H1 (cell line): ENCODE measurements at regions not wholly inside any gene's neighbourhood (a gene's known extent, or its start where the extent isn't known, plus 50 kb on each side); places are given as distances from the start of the nearest gene placed in this dataset.

Experiments used
- CTCF ChIA-PET: fragments of 300-600 bp; sonication (Branson Sonifier 250); formaldehyde crosslinking; loops from one replicate; lab custom pipeline; 2021; ENCODE audit not compliant: partially characterized antibody; lab: Charles Lee
- POLR2A ChIA-PET: fragments of 300-600 bp; sonication (Branson Sonifier 250); formaldehyde crosslinking; loops from one replicate; lab custom pipeline; 2021; ENCODE audit warnings: inconsistent platforms; ENCODE audit not compliant: partially characterized antibody; lab: Charles Lee
- DNase-seq, 2 experiments: peaks; one replicate each; pipeline versions ENCODE4 v3.0.0 to v3.0.0-alpha.2; 2010 to 2022; ENCODE audit warnings: low spot score in 2 of 2, low read depth in 1 of 2, mixed read lengths in 1 of 2
- FAIRE-seq: peaks from 2 replicates; lab custom pipeline; 2011; peaks lifted over from hg19 to GRCh38; lab: Jason Lieb, UNC
- H2AFZ ChIP-seq: 2 replicates; pipeline ENCODE4 v1.8.1; 2012; ENCODE audit warnings: low read length, inconsistent platforms
- H2AK5ac ChIP-seq: 2 replicates; pipeline ENCODE4 v1.6.1; 2013; ENCODE audit warnings: low read depth, low read length
- H2BK120ac ChIP-seq: replicated peaks from 2 replicates; pipeline ENCODE3; 2013; ENCODE audit warnings: low read depth, low read length, inconsistent platforms
- H2BK12ac ChIP-seq: 2 replicates; pipeline ENCODE4 v1.6.1; 2013; ENCODE audit warnings: low read depth, low read length
- H2BK15ac ChIP-seq: 2 replicates; pipeline ENCODE4 v1.6.1; 2013; ENCODE audit warnings: low read length
- H2BK20ac ChIP-seq: 2 replicates; pipeline ENCODE4 v1.6.1; 2013; ENCODE audit warnings: low read length
- H2BK5ac ChIP-seq: 2 replicates; pipeline ENCODE4 v1.6.1; 2013; ENCODE audit warnings: low read depth, low read length
- H3K14ac ChIP-seq: 2 replicates; pipeline ENCODE4 v1.6.1; 2013; ENCODE audit warnings: inconsistent platforms; ENCODE audit not compliant: insufficient read length
- H3K18ac ChIP-seq: 2 replicates; pipeline ENCODE4 v1.6.1; 2013; ENCODE audit warnings: low read length; ENCODE audit errors: extremely low read depth
- H3K23ac ChIP-seq: 2 replicates; pipeline ENCODE4 v1.6.1; 2013; ENCODE audit warnings: inconsistent platforms; ENCODE audit not compliant: insufficient read length
- H3K23me2 ChIP-seq: 2 replicates; pipeline ENCODE4 v1.6.1; 2013; ENCODE audit warnings: low read depth, low read length
- H3K27ac ChIP-seq: 2 replicates; pipeline ENCODE4 v1.6.1; 2011; ENCODE audit warnings: low read depth, low read length, inconsistent platforms
- H3K27me3 ChIP-seq, 4 experiments: replicated peaks in 1 of 4; 1 replicate in 1 of 4; 2 replicates in 3 of 4; pipeline versions ENCODE4 v1.6.1 to v1.8.1; 2011 to 2013; ENCODE audit warnings: low read length in 3 of 4, mild to moderate bottlenecking in 3 of 4, inconsistent platforms in 2 of 4, mixed read lengths in 2 of 4, moderate library complexity in 1 of 4; ENCODE audit not compliant: control insufficient read depth in 3 of 4, insufficient read depth in 3 of 4; ENCODE audit errors: extremely low read depth in 1 of 4
- H3K36me3 ChIP-seq, 4 experiments: 2 replicates each; pipeline versions ENCODE4 v1.6.1 to v1.8.1; 2011 to 2013; ENCODE audit warnings: mild to moderate bottlenecking in 4 of 4, low read length in 3 of 4, moderate library complexity in 2 of 4, control low read depth in 1 of 4, inconsistent platforms in 1 of 4; ENCODE audit not compliant: insufficient read depth in 4 of 4, control insufficient read depth in 2 of 4
- H3K4ac ChIP-seq: replicated peaks from 2 replicates; pipeline ENCODE3; 2013; ENCODE audit warnings: low read length, low read depth, mixed read lengths, inconsistent platforms; ENCODE audit not compliant: insufficient read length
- H3K4me1 ChIP-seq, 4 experiments: replicated peaks in 1 of 4; 1 replicate in 1 of 4; 2 replicates in 3 of 4; pipeline versions ENCODE4 v1.6.1 to v1.8.1; 2011 to 2013; ENCODE audit warnings: low read length in 3 of 4, inconsistent platforms in 2 of 4, mixed read lengths in 1 of 4; ENCODE audit not compliant: insufficient read depth in 4 of 4, control insufficient read depth in 3 of 4
- H3K4me2 ChIP-seq, 2 experiments: 2 replicates each; pipeline versions ENCODE4 v1.6.1 to v1.8.1; 2011 to 2013; ENCODE audit warnings: low read depth in 2 of 2, low read length in 2 of 2, control low read depth in 1 of 2, inconsistent platforms in 1 of 2, mild to moderate bottlenecking in 1 of 2; ENCODE audit not compliant: insufficient read depth in 1 of 2
- H3K4me3 ChIP-seq, 4 experiments: fragments of 200-600, 300-600 bp in 1 of 4; sonication (generic), shearing (Covaris generic), sonication (Bioruptor Twin) in 1 of 4; 2 replicates each; pipeline versions ENCODE4 v1.5.1 to v1.8.1; 2011 to 2016; ENCODE audit warnings: low read length in 4 of 4, low read depth in 3 of 4, control low read depth in 2 of 4, inconsistent platforms in 2 of 4, mild to moderate bottlenecking in 2 of 4, mixed read lengths in 1 of 4, moderate library complexity in 1 of 4; ENCODE audit not compliant: insufficient read depth in 2 of 4; ENCODE audit errors: extremely low read depth in 1 of 4
- H3K56ac ChIP-seq: replicated peaks from 2 replicates; pipeline ENCODE3; 2013; ENCODE audit warnings: low read depth, mild to moderate bottlenecking, mixed read lengths, low read length, inconsistent platforms; ENCODE audit not compliant: insufficient read length
- H3K79me1 ChIP-seq: 2 replicates; pipeline ENCODE4 v1.6.1; 2013; ENCODE audit warnings: low read depth, low read length, control low read depth
- H3K79me2 ChIP-seq, 2 experiments: 2 replicates each; pipeline versions ENCODE4 v1.6.1 to v1.8.1; 2012 to 2013; ENCODE audit warnings: low read length in 2 of 2, mild to moderate bottlenecking in 2 of 2, inconsistent platforms in 1 of 2; ENCODE audit not compliant: insufficient read depth in 2 of 2, control insufficient read depth in 1 of 2
- H3K9ac ChIP-seq, 4 experiments: replicated peaks in 1 of 4; 1 replicate in 1 of 4; 2 replicates in 3 of 4; pipeline versions ENCODE4 v1.6.1 to v1.8.1; 2011 to 2013; ENCODE audit warnings: low read depth in 3 of 4, low read length in 3 of 4, control low read depth in 2 of 4, mild to moderate bottlenecking in 2 of 4, moderate library complexity in 2 of 4, inconsistent platforms in 1 of 4; ENCODE audit errors: extremely low read depth in 1 of 4
- H3K9me3 ChIP-seq, 2 experiments: 2 replicates each; pipeline versions ENCODE4 v1.6.1 to v1.8.1; 2012 to 2013; ENCODE audit warnings: mild to moderate bottlenecking in 2 of 2, moderate library complexity in 2 of 2, control low read depth in 1 of 2, inconsistent platforms in 1 of 2, low read depth in 1 of 2, low read length in 1 of 2, mixed read lengths in 1 of 2; ENCODE audit not compliant: insufficient read depth in 2 of 2
- H4K20me1 ChIP-seq, 2 experiments: replicated peaks in 1 of 2; 2 replicates each; pipeline versions ENCODE3 to v1.8.1; 2011 to 2013; ENCODE audit warnings: inconsistent platforms in 2 of 2, low read length in 2 of 2, mild to moderate bottlenecking in 1 of 2; ENCODE audit not compliant: insufficient read depth in 2 of 2, control insufficient read depth in 1 of 2
- H4K5ac ChIP-seq: 2 replicates; pipeline ENCODE4 v1.6.1; 2013; ENCODE audit warnings: low read length, low read depth, mixed read lengths, inconsistent platforms; ENCODE audit not compliant: insufficient read length
- H4K8ac ChIP-seq: 2 replicates; pipeline ENCODE4 v1.8.0; 2013; ENCODE audit warnings: mild to moderate bottlenecking, moderate library complexity, low read length, inconsistent platforms; ENCODE audit not compliant: insufficient read depth; ENCODE audit errors: extremely low read depth
- H4K91ac ChIP-seq: replicated peaks from 2 replicates; pipeline ENCODE3; 2013; ENCODE audit warnings: low read length, mixed read lengths, inconsistent platforms; ENCODE audit not compliant: insufficient read length
- CHD1 ChIP-seq: IDR thresholded peaks from 2 replicates; pipeline ENCODE4 v1.6.1; 2012; ENCODE audit warnings: low read depth, low read length, improper control_type of control experiment
- POU5F1 ChIP-seq: IDR thresholded peaks from 2 replicates; pipeline ENCODE4 v1.6.1; 2011; ENCODE audit warnings: low read depth, mild to moderate bottlenecking, low read length, moderate library complexity
- WGBS, 2 experiments: shearing (Covaris generic) in 1 of 2; methylation state at CpG; one replicate each; pipeline versions ENCODE4 v1.1.6 to v1.1.7; 2013 to 2015; ENCODE audit warnings: low lambda C conversion rate in 2 of 2, mixed read lengths in 2 of 2, inconsistent platforms in 1 of 2, low coverage in 1 of 2, missing lambda C conversion rate in 1 of 2; ENCODE audit not compliant: insufficient replicate concordance in 2 of 2, insufficient coverage in 1 of 2, insufficient read length in 1 of 2; ENCODE audit errors: extremely low coverage in 1 of 2, missing lambda C conversion rate in 1 of 2; 5-methylcytosine and 5-hydroxymethylcytosine counted together

DNA sequence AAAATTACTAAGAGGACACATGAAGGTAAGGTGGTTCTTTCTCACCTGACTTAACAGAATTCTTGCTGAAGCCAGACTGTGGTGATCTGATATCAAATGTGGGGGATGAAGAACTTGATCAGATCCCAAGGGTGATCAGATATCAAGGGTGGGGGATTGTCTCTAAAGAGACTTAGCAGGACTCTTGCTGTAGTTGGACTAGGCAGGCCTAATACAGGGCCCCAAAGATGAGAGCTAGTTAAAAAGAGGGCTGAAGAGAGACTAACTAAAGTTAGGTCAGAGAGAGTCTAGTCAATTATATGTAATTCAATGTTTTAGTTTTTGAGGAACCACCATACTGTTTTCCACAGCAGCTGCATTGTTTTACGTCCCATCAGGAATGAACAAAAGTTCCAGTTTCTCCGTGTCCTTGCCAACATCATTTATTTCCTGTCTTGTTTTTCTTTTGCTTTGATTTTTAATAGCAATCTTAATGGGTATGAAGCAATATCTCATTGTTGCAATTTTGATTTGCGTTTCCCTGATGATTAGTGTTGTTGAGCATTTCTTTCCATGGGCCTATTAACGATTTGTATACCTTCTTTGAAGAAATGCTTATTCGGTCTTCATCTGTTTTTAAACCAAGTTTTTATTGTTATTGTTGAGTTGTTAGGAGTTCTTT is 77.6 kb upstream of the ALDH1A1 start:
- no peak overlapping the region for H2BK5ac ChIP-seq
- no peak overlapping the region for H3K4me2 ChIP-seq
- H2AK5ac ChIP-seq = no peak overlapping the region
- no peak overlapping the region for H2BK120ac ChIP-seq
- no peak for DNase-seq
- no peaks in the 10 kb centered on the region for H4K20me1 ChIP-seq
- no peak overlapping the region for H3K14ac ChIP-seq
- WGBS, 2 experiments = 91% methylated on average over 5 of the region's 5 CpGs; no CpG with 5 or more reads in 1 of the 2 experiments
- TF ChIP-seq CHD1 (no peak), POU5F1 (no peak)
- no peak overlapping the region for H2AFZ ChIP-seq
- ChIA-PET CTCF (interaction anchor here (1.2 to 2.2 kb wide), 3 partner anchors 8 to 173 kb away, joined by 3 to 6 read pairs (median 5); no protein-coding TSS in a partner anchor), POLR2A (no interaction called here)
- H3K9me3 ChIP-seq = no peaks in the 10 kb centered on the region
- H3K36me3 ChIP-seq = no peaks in the 10 kb centered on the region
- no peak overlapping the region for H4K8ac ChIP-seq
- H3K18ac ChIP-seq = no peak overlapping the region
- H4K91ac ChIP-seq = no peak overlapping the region
- FAIRE-seq = no peak
- H3K23me2 ChIP-seq = no peaks in the 10 kb centered on the region
- no peak overlapping the region for H3K27ac ChIP-seq
- H3K4ac ChIP-seq = no peak overlapping the region
- no peak overlapping the region for H4K5ac ChIP-seq
- H3K27me3 ChIP-seq = no peaks in the 10 kb centered on the region
- H2BK12ac ChIP-seq = no peak overlapping the region
- no peak overlapping the region for H2BK15ac ChIP-seq
- H3K79me1 ChIP-seq = no peaks in the 10 kb centered on the region
- no peak overlapping the region for H3K4me3 ChIP-seq
- H3K23ac ChIP-seq = no peak overlapping the region
- no peaks in the 10 kb centered on the region for H3K79me2 ChIP-seq
- H2BK20ac ChIP-seq = no peak overlapping the region
- no peak overlapping the region for H3K56ac ChIP-seq
- H3K9ac ChIP-seq = no peak overlapping the region
- no peaks in the 10 kb centered on the region for H3K4me1 ChIP-seq
